Glutamatergic neuron (in vitro differentiated cells): ENCODE measurements at regions not wholly inside any gene's neighbourhood (a gene's known extent, or its start where the extent isn't known, plus 50 kb on each side); places are given as distances from the start of the nearest gene placed in this dataset.

Source experiments
- DNase-seq: peaks from one replicate; pipeline ENCODE4 v3.0.0; 2022
- H3K27ac Mint-ChIP-seq: one replicate; pipeline ENCODE4 v1.8.0; 2020; ENCODE audit warnings: mild to moderate bottlenecking, mixed read lengths, inconsistent platforms; ENCODE audit not compliant: unreplicated experiment
- H3K27me3 Mint-ChIP-seq: one replicate; pipeline ENCODE4 v1.8.0; 2020; ENCODE audit warnings: mild to moderate bottlenecking, moderate library complexity, mixed read lengths, inconsistent platforms; ENCODE audit not compliant: unreplicated experiment
- H3K36me3 Mint-ChIP-seq: one replicate; pipeline ENCODE4 v1.8.0; 2020; ENCODE audit warnings: mild to moderate bottlenecking, mixed read lengths, inconsistent platforms; ENCODE audit not compliant: unreplicated experiment
- H3K4me1 Mint-ChIP-seq: one replicate; pipeline ENCODE4 v1.8.0; 2020; ENCODE audit warnings: mild to moderate bottlenecking, low read depth, mixed read lengths, inconsistent platforms; ENCODE audit not compliant: unreplicated experiment
- H3K4me3 Mint-ChIP-seq: one replicate; pipeline ENCODE4 v1.8.0; 2020; ENCODE audit warnings: mild to moderate bottlenecking, mixed read lengths, inconsistent platforms; ENCODE audit not compliant: unreplicated experiment
- H3K9me3 Mint-ChIP-seq: one replicate; pipeline ENCODE4 v1.8.0; 2020; ENCODE audit warnings: mild to moderate bottlenecking, moderate library complexity, mixed read lengths, inconsistent platforms; ENCODE audit not compliant: unreplicated experiment
- CTCF ChIP-seq: fragments of 200-600 bp; sonication (generic); IDR thresholded peaks from one replicate; pipeline ENCODE4 v1.5.0; 2021; ENCODE audit not compliant: partially characterized antibody, unreplicated experiment

GRCh38 chr3:124293584-124293983 is 301.7 kb upstream of the ROPN1 start:
- Mint-ChIP-seq H3K4me1 (peaks cover 64% of the 10 kb centered on the region), H3K27me3 (peaks cover 16% of the 10 kb centered on the region), H3K9me3 (peaks cover 26% of the 10 kb centered on the region), H3K36me3 (peaks cover 1% of the 10 kb centered on the region), H3K27ac (peak overlapping the region; percentile 31), H3K4me3 (no peak overlapping the region)
- no peak for DNase-seq
- no peak for TF ChIP-seq CTCF

GRCh38 chr3:124295362-124295761 is 303.4 kb upstream of the ROPN1 start:
- Mint-ChIP-seq H3K36me3 (peaks cover 4% of the 10 kb centered on the region), H3K9me3 (peaks cover 30% of the 10 kb centered on the region), H3K27ac (no peak overlapping the region), H3K27me3 (peaks cover 22% of the 10 kb centered on the region), H3K4me1 (peaks cover 65% of the 10 kb centered on the region), H3K4me3 (no peak overlapping the region)
- no peak for TF ChIP-seq CTCF
- DNase-seq = no peak

GRCh38 chr3:124296406-124296805 is 304.5 kb upstream of the ROPN1 start:
- H3K4me3 Mint-ChIP-seq = peak overlapping the region; percentile 28

GRCh38 chr3:124297062-124297980 is 305.4 kb upstream of the ROPN1 start:
- peak overlapping the region; percentile 81 for H3K27ac Mint-ChIP-seq
- no peak for TF ChIP-seq CTCF
- H3K4me3 Mint-ChIP-seq = peak overlapping the region; percentile 51
- H3K4me1 Mint-ChIP-seq = peaks cover 69% of the 10 kb centered on the region
- peaks cover 4% of the 10 kb centered on the region for H3K36me3 Mint-ChIP-seq
- DNase-seq = no peak
- H3K9me3 Mint-ChIP-seq = peaks cover 42% of the 10 kb centered on the region
- peaks cover 20% of the 10 kb centered on the region for H3K27me3 Mint-ChIP-seq

More at GRCh38 chr3:124296406-124296805, 304.5 kb upstream of the ROPN1 start:
- Mint-ChIP-seq H3K36me3 (peaks cover 4% of the 10 kb centered on the region), H3K27me3 (peaks cover 22% of the 10 kb centered on the region), H3K4me1 (peaks cover 70% of the 10 kb centered on the region), H3K27ac (peak overlapping the region; percentile 71), H3K9me3 (peaks cover 35% of the 10 kb centered on the region)
- no peak for TF ChIP-seq CTCF
- DNase-seq = no peak

GRCh38 chr3:124298301-124298700 is 306.4 kb upstream of the ROPN1 start:
- Mint-ChIP-seq H3K4me3 (peak overlapping the region; percentile 70), H3K27me3 (peaks cover 18% of the 10 kb centered on the region), H3K27ac (peak overlapping the region; percentile 81), H3K9me3 (peaks cover 43% of the 10 kb centered on the region), H3K4me1 (peaks cover 76% of the 10 kb centered on the region), H3K36me3 (peaks cover 4% of the 10 kb centered on the region)
- no peak for DNase-seq
- no peak for TF ChIP-seq CTCF
